HG02642 (cell line): ENCODE measurements at regions not wholly inside any gene's neighbourhood (a gene's known extent, or its start where the extent isn't known, plus 50 kb on each side); places are given as distances from the start of the nearest gene placed in this dataset.
"Not testable (repeated sequence)": the region's sequence is repeated elsewhere in the genome, so short reads cannot be mapped to it uniquely, and the experiment has no call there.

ENCODE experiments used
- ATAC-seq: cut with Tn5 transposase; IDR thresholded peaks from one replicate; pipeline ENCODE4 v1.9.1; 2021; ENCODE audit warnings: mild to moderate bottlenecking; ENCODE audit not compliant: unreplicated experiment, poor library complexity

DNA sequence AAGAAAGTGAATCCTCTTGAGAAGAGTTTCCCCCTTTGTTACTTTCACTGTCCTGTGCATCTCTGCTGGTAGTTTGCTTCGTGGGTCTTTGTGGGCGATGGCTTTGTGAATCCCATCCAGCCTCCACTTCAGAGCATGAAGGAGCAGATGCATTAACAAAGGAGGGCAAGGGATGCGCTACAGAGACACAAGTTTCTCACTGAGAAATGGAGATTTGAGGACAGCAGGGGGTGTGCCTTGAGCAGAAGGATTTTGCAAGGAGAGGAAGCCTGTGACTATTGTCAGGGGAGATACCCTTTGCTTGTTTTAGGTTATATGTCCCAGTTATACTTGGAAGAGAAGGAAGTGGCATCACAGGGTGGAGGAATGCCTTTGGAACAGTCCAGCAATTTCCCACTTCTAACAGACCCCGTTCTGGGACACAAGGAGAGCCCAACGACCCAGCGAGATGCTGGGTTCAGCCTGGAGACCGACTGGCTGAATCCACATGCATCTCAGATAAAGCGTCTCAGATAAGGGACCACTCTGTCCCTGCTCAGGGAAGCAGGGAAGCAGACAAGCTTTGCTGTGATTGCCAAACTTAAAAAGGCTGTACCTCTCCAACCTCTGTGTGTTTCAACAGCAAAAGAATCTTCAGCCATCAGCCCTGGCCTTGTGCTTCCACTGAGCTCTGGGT, 314.6 kb upstream of the GATB start:
- no peak for ATAC-seq

GRCh38 chr4:152074573-152074972, 313.8 kb upstream of the GATB start:
- no peak for ATAC-seq

GRCh38 chr4:152074088-152074437, 313.3 kb upstream of the GATB start:
- no peak for ATAC-seq

DNA sequence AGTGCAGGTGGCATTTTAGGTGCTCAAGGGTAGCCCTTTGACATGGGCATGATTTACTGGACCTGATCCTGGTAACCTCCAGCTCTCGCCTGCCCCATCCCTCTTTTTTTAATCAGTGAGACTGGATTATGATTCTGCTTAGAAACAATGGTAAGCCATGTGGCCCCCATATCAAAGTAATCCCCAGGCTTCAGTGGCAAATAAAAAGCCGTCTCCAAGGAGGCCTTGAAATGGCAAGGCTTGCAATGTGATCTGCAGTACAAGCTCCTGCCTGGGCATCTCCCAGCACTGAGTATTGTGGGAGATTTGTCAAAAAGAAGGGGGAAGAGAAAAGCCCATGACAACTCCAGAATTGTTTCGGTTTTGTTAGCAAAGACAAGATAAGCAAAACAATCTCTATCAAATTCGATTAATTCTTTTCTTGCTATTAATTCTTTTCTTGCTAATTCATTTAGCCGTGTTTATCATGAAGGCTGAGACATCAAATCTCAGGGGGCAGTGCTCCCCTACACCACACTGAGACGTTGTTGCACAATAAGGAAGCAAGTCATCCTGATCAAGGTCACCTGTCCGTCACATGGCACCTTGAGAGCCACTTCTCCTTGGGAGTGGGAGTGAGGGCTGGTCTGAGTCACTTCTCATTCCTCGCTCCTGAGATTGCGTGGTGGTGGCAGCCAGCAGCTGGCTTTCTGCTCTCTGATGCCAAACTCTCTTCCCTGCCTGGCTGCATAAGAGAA, 312.7 kb upstream of the GATB start:
- no peak for ATAC-seq

GRCh38 chr4:152072906-152073305, 312.1 kb upstream of the GATB start:
- ATAC-seq, result no peak

GRCh38 chr4:152072001-152072485, 311.2 kb upstream of the GATB start:
- ATAC-seq, result no peak

- no peak for ATAC-seq
Measured at GRCh38 chr4:152070854-152071253, 310.0 kb upstream of the GATB start.

GRCh38 chr4:152068866-152069265, 308.1 kb upstream of the GATB start:
- no peak for ATAC-seq

- no peak for ATAC-seq
Measured at GRCh38 chr4:152065545-152065944, 304.7 kb upstream of the GATB start.

DNA sequence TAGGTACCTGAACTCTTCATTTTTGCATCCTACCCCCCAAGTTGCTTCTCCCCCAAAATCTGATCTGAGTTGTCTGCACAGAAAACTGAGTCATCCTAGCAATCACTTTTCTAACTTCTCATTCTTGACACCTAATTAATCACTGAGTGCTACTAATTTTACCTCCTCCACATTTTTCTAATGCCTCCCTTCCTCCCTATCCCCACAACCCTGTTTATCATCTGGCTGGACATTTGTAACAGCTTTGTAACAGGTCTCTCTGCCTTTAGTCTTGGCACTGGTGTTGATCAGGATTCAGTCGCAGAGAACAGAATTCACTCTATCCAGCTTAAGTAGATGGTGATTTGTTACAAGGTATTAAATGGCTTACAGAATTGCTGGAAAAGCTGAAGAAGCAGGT, 303.9 kb upstream of the GATB start:
- ATAC-seq, result no peak

DNA sequence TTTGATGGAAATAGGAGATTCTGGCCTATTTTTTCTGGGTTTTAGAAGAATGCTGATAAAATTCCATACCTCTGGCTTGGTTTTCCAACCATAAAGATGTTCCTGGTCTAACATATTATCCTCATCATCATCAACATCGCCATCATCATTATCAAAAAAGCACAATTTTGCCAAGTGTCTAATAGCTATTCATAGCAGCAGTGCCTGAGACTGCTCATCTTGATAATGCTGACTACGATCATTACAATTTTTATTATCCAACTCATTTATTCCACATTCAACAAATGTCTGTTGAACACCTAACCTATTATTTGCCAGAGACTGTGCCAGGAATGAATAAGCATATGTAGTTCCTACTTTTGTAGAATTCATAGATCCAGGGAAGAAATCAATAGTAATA, 303.5 kb upstream of the GATB start:
- no peak for ATAC-seq

DNA sequence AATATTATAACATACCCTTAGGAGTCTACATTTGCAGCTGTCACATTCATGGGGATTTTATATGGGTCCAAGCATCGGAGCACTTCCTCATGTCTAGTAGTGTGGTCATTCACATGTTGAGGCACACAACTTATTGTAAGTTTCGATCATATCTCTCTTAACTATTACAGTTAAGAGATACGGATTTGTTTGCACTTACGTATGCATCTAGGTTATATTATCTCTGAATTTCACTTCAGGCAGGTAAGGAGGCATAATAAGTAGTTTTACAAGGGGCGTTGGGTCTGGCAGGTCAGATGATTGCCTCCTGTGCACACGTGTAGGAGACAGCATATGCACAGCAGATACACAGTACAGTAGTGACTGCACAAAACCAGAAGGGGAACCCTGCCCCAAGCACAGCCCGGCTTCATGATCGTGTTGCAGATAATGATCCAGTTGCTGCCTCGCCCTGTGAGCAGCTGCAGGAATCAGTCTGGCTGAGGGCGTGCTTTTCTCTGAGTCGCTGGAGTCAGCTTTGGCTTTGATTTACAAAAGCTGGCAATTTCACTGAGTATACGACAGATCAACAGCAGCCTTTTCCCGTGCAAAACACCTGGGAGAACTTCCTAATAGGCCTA, 302.9 kb upstream of the GATB start:
- no peak for ATAC-seq

DNA sequence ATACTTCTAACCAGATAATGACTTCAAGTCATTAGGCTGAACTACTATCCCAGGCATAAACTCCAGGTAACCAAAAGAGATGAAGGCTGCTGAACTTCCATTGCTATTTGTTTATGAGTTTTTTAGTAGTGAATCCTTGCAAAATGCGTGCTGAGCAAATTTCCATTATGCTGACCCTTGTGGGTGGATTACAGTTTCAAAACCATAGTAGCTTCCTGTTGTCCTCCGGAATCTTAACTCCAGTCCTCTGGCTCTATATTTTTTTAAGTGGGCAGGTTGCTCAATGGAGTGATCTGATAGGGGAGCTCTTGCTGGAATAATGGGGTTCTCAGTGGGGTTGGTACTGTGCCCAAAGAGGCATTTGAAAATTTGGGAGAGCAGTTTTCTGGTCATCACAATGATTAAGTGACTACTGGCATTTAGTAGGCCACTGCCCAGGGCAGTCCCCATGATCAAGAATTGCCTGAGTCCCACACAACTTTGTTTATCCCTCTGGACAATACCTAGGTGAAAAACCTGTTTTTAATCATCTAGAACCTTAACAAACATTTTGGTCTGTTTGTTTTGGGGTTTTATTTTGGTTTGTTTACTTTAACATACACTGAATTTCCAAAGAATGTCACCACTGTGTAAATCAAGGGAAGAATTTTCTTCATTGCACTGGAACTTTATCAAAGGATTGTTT, 302.3 kb upstream of the GATB start:
- no peak for ATAC-seq

DNA sequence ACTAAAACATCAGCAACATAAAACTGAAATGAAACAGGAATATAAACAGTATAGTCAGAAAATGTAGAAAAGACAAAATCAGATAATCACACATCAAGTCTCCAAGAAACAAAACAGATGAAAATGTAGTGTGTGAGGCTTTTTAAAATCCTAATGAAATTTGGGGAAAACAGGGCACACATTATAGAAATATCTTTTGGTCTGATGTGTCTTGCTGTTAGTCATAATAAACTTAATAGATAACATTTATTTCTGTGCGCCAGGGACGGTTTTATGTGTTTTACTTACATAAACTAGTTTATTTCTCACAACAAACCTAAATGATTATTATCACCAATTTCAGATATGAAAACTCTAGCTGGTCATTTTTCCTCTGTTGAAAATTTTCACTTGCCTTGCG, 293.9 kb upstream of the GATB start:
- ATAC-seq, result no peak

- no peak for ATAC-seq
Measured at GRCh38 chr4:152052451-152053057, 291.7 kb upstream of the GATB start.

GRCh38 chr4:152051332-152051731, 290.5 kb upstream of the GATB start:
- ATAC-seq, result not testable (repeated sequence)

- ATAC-seq, result no peak
Measured at GRCh38 chr4:152050106-152050505, 289.3 kb upstream of the GATB start.

DNA sequence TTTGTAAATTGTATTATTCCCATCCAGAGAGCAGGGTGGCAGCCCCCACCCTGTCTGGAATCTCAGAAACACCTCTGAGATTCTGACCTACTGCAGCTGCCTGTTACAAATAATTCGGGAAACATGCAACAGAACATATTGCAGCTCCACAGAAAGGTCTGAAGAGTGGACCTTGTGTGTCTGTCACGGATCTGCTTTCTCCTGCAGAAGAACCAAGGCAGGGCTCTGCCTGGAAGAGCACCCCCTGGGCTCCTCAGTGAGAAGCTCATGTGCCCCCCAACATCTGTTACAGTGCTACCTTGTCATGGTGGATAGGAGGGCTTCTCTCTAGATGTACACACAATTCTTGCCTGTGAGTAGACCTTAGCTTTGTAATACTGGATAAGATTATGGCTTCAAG, 286.6 kb upstream of the GATB start:
- ATAC-seq, result no peak

DNA sequence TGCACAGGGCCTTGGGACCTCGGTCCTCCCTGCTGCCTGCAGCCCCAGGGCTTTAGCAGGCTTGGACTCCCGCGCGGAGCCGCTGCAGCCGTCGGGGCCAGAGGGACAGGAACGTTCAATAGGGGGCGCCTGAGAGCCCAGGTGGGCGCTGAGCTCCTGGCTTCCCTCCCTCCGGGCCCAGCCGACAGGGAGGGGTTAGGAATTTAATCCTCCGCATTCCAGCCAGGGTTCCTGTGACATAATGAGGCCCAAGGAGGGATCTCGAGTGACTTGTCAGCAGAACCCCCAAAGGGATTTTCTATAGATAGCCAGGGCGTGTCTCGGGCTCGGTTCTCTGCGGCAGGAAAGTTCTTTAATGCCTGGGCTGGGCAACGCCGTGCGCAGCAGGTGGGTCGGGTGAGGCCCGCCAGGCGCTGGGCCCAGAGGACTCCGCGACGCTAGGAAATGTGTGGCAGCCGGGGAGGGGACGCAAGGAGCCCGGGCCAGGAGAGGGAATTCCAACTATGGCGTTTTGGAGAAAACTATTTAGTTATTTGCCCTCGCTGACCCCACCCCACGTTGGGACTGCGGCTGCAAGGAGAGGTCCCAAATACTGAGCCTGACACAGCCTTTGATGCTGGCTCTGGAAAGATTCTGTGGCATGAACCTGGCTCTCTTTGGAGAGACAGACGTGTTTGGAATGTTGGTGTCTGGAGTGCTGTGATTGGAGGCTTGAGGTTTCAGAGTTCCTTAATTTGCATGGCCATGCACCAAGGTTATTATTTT, 285.2 kb upstream of the GATB start:
- ATAC-seq, result peak; percentile 67

DNA sequence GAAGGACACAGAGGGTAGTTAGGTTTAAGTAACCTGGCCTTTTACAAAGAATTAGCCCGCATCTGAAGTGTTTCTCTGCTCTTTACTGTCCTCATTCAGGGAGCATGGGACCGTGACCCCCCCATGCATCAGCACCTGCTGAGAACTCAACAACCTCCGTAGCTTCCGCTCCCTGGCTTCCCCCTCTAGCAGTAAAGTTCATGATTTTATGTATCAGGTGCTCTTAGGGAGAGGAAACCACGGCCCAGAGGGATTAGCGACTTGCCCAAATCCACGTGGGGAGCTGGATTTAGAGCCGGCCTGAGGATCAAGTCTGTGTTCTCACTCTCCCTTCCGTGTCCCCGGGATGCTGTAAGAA, 284.6 kb upstream of the GATB start:
- peak; percentile 63 for ATAC-seq
